ENCODE measurements at regions not wholly inside any gene's neighbourhood (a gene's known extent, or its start where the extent isn't known, plus 50 kb on each side); places are given as distances from the start of the nearest gene placed in this dataset.

DNA sequence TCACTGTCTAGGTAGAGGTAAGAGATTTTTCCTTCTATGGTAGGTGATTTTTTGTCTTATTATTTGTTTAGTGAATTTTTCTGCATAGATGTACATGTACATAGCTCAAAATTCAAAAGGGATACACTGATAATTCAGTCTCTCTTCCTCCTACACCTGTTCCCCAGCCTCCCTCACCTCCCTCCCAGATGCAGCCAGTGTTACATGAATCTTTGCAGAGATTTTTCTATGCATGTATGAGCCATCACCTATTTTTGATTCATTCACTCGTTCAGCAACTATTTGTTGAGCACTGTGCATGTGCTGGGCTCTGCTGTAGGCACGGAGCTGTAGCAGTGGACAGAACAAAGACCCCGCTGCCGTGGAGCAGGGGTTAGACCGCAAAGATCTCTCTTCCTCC, 218.9 kb downstream of the AACS start:
- no peaks in the 10 kb centered on the region for H3F3A ChIP-seq (ENCODE audit: insufficient read depth)
- H3K36me3 ChIP-seq (ENCODE audit: low read length), result no peaks in the 10 kb centered on the region
- no peak overlapping the region for H3K27ac ChIP-seq (ENCODE audit: low read depth, low read length)
- no peaks in the 10 kb centered on the region for H3K27me3 ChIP-seq (ENCODE audit: low read length)
- no peak overlapping the region for H3K4me2 ChIP-seq (ENCODE audit: low read depth, low read length, poor library complexity, severe bottlenecking)
- no peaks in the 10 kb centered on the region for H3K79me2 ChIP-seq (ENCODE audit: insufficient read depth, low read length)
- H3K9me2 ChIP-seq (replicated peaks; ENCODE audit: insufficient read depth, low read length), result no peaks in the 10 kb centered on the region
- H3K4me3 ChIP-seq (ENCODE audit: insufficient read depth, low read length, poor library complexity, severe bottlenecking), result no peak overlapping the region
- H2AFZ ChIP-seq (ENCODE audit: low read depth, low read length, severe bottlenecking), result no peak overlapping the region
- H3K9me3 ChIP-seq (ENCODE audit: insufficient read depth, low read length), result no peaks in the 10 kb centered on the region
- H3K9ac ChIP-seq (ENCODE audit: low read length), result no peak overlapping the region
- no peaks in the 10 kb centered on the region for H4K20me1 ChIP-seq (ENCODE audit: low read depth, low read length)
- TF ChIP-seq, protein P1, sequence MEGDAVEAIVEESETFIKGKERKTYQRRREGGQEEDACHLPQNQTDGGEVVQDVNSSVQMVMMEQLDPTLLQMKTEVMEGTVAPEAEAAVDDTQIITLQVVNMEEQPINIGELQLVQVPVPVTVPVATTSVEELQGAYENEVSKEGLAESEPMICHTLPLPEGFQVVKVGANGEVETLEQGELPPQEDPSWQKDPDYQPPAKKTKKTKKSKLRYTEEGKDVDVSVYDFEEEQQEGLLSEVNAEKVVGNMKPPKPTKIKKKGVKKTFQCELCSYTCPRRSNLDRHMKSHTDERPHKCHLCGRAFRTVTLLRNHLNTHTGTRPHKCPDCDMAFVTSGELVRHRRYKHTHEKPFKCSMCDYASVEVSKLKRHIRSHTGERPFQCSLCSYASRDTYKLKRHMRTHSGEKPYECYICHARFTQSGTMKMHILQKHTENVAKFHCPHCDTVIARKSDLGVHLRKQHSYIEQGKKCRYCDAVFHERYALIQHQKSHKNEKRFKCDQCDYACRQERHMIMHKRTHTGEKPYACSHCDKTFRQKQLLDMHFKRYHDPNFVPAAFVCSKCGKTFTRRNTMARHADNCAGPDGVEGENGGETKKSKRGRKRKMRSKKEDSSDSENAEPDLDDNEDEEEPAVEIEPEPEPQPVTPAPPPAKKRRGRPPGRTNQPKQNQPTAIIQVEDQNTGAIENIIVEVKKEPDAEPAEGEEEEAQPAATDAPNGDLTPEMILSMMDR (IDR thresholded peaks at IDR 0.05; ENCODE audit: insufficient read depth, low read length, poor library complexity, severe bottlenecking), result no peak
- TF ChIP-seq EZH2phosphoT487 (conservative IDR thresholded peaks at IDR 0.05; ENCODE audit: low read length), result no peak

DNA sequence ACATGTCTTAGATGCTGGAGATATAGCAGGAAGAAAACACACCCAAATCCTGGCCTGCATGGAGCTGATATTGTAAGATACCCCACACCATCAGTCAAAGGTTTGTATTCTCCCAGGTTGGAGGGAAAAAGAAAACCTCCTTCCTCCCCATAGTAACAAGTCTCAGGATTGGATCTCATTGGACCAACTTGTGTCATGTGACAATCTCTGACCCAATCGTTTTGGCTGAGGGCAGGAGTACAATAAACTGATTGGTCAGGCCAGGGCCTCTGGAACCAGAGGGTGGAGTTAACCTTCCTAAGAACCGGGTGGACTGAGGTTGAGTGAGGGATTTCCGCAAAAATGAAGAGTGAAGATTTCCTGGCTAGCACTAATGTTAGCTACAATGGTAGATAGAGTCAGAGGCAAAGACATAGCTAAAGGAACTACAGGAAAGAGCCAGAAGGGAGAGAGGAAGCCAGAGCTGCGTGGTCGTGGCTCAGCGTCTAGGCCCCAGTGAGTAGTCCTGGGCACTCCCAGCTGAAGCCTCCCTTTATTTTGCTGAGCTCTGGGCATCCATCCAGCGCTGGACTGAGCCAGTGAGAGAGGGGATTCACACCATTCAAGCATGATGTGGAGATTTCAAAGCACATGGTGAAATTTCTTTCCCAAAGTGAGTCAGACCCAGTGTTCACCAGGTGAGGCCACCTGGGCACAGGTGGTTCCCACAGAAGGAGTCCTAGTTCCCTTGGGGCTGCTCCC, 219.9 kb downstream of the AACS start:
- H3K79me2 ChIP-seq (ENCODE audit: insufficient read depth, low read length), result no peaks in the 10 kb centered on the region
- no peaks in the 10 kb centered on the region for H3K9me2 ChIP-seq (replicated peaks; ENCODE audit: insufficient read depth, low read length)
- no peaks in the 10 kb centered on the region for H4K20me1 ChIP-seq (ENCODE audit: low read depth, low read length)
- no peaks in the 10 kb centered on the region for H3F3A ChIP-seq (ENCODE audit: insufficient read depth)
- TF ChIP-seq, protein P1 (IDR thresholded peaks at IDR 0.05; ENCODE audit: insufficient read depth, low read length, poor library complexity, severe bottlenecking), result no peak
- no peak for TF ChIP-seq EZH2phosphoT487 (conservative IDR thresholded peaks at IDR 0.05; ENCODE audit: low read length)
- no peak overlapping the region for H3K4me3 ChIP-seq (ENCODE audit: insufficient read depth, low read length, poor library complexity, severe bottlenecking)
- H3K4me2 ChIP-seq (ENCODE audit: low read depth, low read length, poor library complexity, severe bottlenecking), result no peak overlapping the region
- H3K36me3 ChIP-seq (ENCODE audit: low read length), result no peaks in the 10 kb centered on the region
- H2AFZ ChIP-seq (ENCODE audit: low read depth, low read length, severe bottlenecking), result no peak overlapping the region
- no peaks in the 10 kb centered on the region for H3K27me3 ChIP-seq (ENCODE audit: low read length)
- H3K9me3 ChIP-seq (ENCODE audit: insufficient read depth, low read length), result no peaks in the 10 kb centered on the region
- H3K27ac ChIP-seq (ENCODE audit: low read depth, low read length), result no peak overlapping the region
- H3K9ac ChIP-seq (ENCODE audit: low read length), result no peak overlapping the region

DNA sequence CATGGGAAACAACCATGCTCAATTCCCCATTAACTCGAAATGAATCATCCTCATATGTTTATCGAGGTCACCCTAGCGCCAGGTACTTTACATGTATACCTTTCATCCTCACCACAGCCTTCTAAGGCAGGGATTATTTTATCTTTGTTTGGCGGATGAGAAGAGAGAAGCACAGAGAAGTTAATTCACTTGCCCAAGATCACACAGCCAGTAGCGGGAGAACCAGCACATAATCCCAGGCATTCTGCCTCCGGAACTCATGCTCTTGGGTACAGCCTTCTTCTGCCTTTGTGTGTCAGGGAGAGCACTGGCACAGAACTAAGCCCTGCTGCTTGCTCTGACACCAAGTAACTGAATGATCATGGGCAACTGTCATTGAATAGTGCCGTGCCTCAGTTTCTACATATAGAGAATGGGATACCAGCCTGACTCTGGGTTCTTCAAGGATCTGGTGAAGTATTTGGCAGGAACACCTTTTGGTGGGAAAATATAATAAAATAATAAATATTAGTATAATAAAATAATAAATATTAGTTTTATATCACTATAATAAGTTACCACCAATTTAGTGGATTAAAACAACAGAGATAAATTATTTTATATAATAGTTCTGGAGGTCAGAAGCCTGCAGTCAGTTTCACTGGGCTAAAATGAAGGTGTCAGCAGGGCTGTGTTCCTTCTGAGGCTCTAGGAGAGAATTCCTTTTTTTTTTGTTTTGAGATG, 220.9 kb downstream of the AACS start:
- H3K9me2 ChIP-seq (replicated peaks; ENCODE audit: insufficient read depth, low read length), result no peaks in the 10 kb centered on the region
- no peak overlapping the region for H2AFZ ChIP-seq (ENCODE audit: low read depth, low read length, severe bottlenecking)
- H3K36me3 ChIP-seq (ENCODE audit: low read length), result no peaks in the 10 kb centered on the region
- TF ChIP-seq, protein P1 (IDR thresholded peaks at IDR 0.05; ENCODE audit: insufficient read depth, low read length, poor library complexity, severe bottlenecking), result no peak
- no peak for TF ChIP-seq EZH2phosphoT487 (conservative IDR thresholded peaks at IDR 0.05; ENCODE audit: low read length)
- no peaks in the 10 kb centered on the region for H3K9me3 ChIP-seq (ENCODE audit: insufficient read depth, low read length)
- no peak overlapping the region for H3K4me2 ChIP-seq (ENCODE audit: low read depth, low read length, poor library complexity, severe bottlenecking)
- no peaks in the 10 kb centered on the region for H3K27me3 ChIP-seq (ENCODE audit: low read length)
- H3K27ac ChIP-seq (ENCODE audit: low read depth, low read length), result no peak overlapping the region
- no peak overlapping the region for H3K4me3 ChIP-seq (ENCODE audit: insufficient read depth, low read length, poor library complexity, severe bottlenecking)
- H4K20me1 ChIP-seq (ENCODE audit: low read depth, low read length), result no peaks in the 10 kb centered on the region
- no peaks in the 10 kb centered on the region for H3K79me2 ChIP-seq (ENCODE audit: insufficient read depth, low read length)
- no peaks in the 10 kb centered on the region for H3F3A ChIP-seq (ENCODE audit: insufficient read depth)
- H3K9ac ChIP-seq (ENCODE audit: low read length), result no peak overlapping the region
